ENCODE measurements at regions not wholly inside any gene's neighbourhood (a gene's known extent, or its start where the extent isn't known, plus 50 kb on each side); places are given as distances from the start of the nearest gene placed in this dataset.

- no peak overlapping the region for H3K18ac ChIP-seq (ENCODE audit: low read length)
- no peak overlapping the region for H2AFZ ChIP-seq (ENCODE audit: insufficient read depth, low read length, poor library complexity)
- no peak overlapping the region for H2AK5ac ChIP-seq (ENCODE audit: low read length)
- H3K9me3 ChIP-seq (ENCODE audit: insufficient read depth, low read depth, low read length) = no peaks in the 10 kb centered on the region
- no peaks in the 10 kb centered on the region for H3K79me2 ChIP-seq (ENCODE audit: control insufficient read depth, insufficient read depth, low read length, poor library complexity)
- no peak overlapping the region for H3K14ac ChIP-seq (ENCODE audit: low read length)
- H3K4me1 ChIP-seq (ENCODE audit: control insufficient read depth in 1 of 2, insufficient read depth in 2 of 2, low read length in 2 of 2) = no peaks in the 10 kb centered on the region
- no peak overlapping the region for H3K4me3 ChIP-seq (ENCODE audit: low read depth, low read length)
- no peak overlapping the region for H3K27ac ChIP-seq (ENCODE audit: low read depth, low read length)
- no peak overlapping the region for H4K8ac ChIP-seq (ENCODE audit: low read depth, low read length)
- no peak overlapping the region for H3K4ac ChIP-seq (ENCODE audit: low read depth, low read length)
- no peaks in the 10 kb centered on the region for H3K79me1 ChIP-seq (ENCODE audit: low read length)
- H2BK5ac ChIP-seq (ENCODE audit: low read depth, low read length, poor library complexity) = no peak overlapping the region
- no CpG with 5 or more reads among the region's 1 CpG for WGBS (ENCODE audit: extremely low coverage, insufficient coverage, insufficient read length)
- H3K23ac ChIP-seq (ENCODE audit: low read length) = no peak overlapping the region
- no peak overlapping the region for H3K9ac ChIP-seq (ENCODE audit: low read length)
- H3K36me3 ChIP-seq (ENCODE audit: control insufficient read depth in 1 of 2, insufficient read depth in 2 of 2, low read length in 2 of 2) = no peaks in the 10 kb centered on the region
- no peak overlapping the region for H4K12ac ChIP-seq (ENCODE audit: low read depth, low read length)
- no peaks in the 10 kb centered on the region for H3K27me3 ChIP-seq (ENCODE audit: insufficient read depth, low read length)
- H2BK120ac ChIP-seq (ENCODE audit: insufficient read depth, low read length, poor library complexity) = no peak overlapping the region
- no peak overlapping the region for H3K4me2 ChIP-seq (ENCODE audit: low read length)
- DNase-seq = peak in 1 of 2 donors; percentile 25
- H4K91ac ChIP-seq (ENCODE audit: low read depth, low read length) = no peak overlapping the region
- no peak overlapping the region for H2BK12ac ChIP-seq (ENCODE audit: low read length)
Observed at GRCh38 chrX:121496966-121497365, 449.6 kb downstream of the GLUD2 start.

DNA sequence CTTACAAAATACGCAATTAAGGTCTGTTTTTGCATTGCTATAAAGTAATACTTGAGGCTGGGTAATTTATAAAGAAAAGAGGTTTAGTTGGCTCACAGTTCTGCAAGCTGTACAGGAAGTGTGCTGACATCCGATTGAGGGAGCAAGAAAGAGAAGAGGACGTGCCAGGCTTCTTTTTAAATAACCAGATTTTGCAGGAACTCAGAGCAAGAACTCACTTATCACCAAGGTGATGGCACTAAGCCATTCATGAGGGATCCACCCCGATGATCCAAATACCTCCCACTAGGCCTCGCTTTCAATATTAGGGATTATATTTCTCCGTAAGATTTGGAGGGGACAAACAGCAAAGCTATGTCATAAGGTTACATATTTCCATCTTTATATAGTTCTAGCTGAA, 456.7 kb downstream of the GLUD2 start:
- Histone ChIP-seq H4K12ac (ENCODE audit: low read depth, low read length) (no peak overlapping the region), H3K9me3 (ENCODE audit: insufficient read depth, low read depth, low read length) (no peaks in the 10 kb centered on the region), H3K18ac (ENCODE audit: low read length) (no peak overlapping the region), H3K14ac (ENCODE audit: low read length) (no peak overlapping the region), H3K23ac (ENCODE audit: low read length) (no peak overlapping the region), H2AK5ac (ENCODE audit: low read length) (no peak overlapping the region), H3K79me2 (ENCODE audit: control insufficient read depth, insufficient read depth, low read length, poor library complexity) (no peaks in the 10 kb centered on the region), H3K4me2 (ENCODE audit: low read length) (no peak overlapping the region), H2BK120ac (ENCODE audit: insufficient read depth, low read length, poor library complexity) (no peak overlapping the region), H3K79me1 (ENCODE audit: low read length) (no peaks in the 10 kb centered on the region), H4K8ac (ENCODE audit: low read depth, low read length) (no peak overlapping the region), H3K36me3 (ENCODE audit: control insufficient read depth in 1 of 2, insufficient read depth in 2 of 2, low read length in 2 of 2) (no peaks in the 10 kb centered on the region), H2AFZ (ENCODE audit: insufficient read depth, low read length, poor library complexity) (no peak overlapping the region), H3K27ac (ENCODE audit: low read depth, low read length) (no peak overlapping the region), H3K27me3 (ENCODE audit: insufficient read depth, low read length) (no peaks in the 10 kb centered on the region), H2BK5ac (ENCODE audit: low read depth, low read length, poor library complexity) (no peak overlapping the region), H3K4me3 (ENCODE audit: low read depth, low read length) (no peak overlapping the region), H3K9ac (ENCODE audit: low read length) (no peak overlapping the region), H2BK12ac (ENCODE audit: low read length) (no peak overlapping the region), H3K4me1 (ENCODE audit: control insufficient read depth in 1 of 2, insufficient read depth in 2 of 2, low read length in 2 of 2) (no peaks in the 10 kb centered on the region), H3K4ac (ENCODE audit: low read depth, low read length) (no peak overlapping the region), H4K91ac (ENCODE audit: low read depth, low read length) (no peak overlapping the region)
- DNase-seq = no peak
- no CpG with 5 or more reads among the region's 6 CpGs for WGBS (ENCODE audit: extremely low coverage, insufficient coverage, insufficient read length)

DNA sequence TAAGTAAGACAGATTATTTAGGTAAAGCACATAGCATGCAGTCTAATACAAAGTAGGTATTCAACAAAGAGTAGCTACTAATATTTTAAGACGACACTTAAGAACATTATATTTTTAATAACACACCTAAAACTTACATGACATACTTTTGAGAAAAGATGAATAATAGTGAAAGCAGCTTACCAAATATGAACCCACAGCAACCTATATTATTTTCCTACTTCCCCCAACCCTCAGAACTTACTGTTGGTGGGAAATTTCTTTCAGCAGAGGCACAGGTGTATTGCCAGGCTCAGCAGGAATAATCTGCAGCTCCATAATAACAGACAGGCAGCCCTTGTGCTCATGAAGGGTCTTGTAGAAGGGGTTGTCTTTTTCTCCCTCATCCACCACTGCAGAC, 498.9 kb downstream of the GLUD2 start:
- Histone ChIP-seq H2AFZ (ENCODE audit: insufficient read depth, low read length, poor library complexity) (no peak overlapping the region), H4K12ac (ENCODE audit: low read depth, low read length) (no peak overlapping the region), H3K9ac (ENCODE audit: low read length) (no peak overlapping the region), H3K14ac (ENCODE audit: low read length) (no peak overlapping the region), H3K9me3 (ENCODE audit: insufficient read depth, low read depth, low read length) (no peaks in the 10 kb centered on the region), H3K79me1 (ENCODE audit: low read length) (no peaks in the 10 kb centered on the region), H2AK5ac (ENCODE audit: low read length) (no peak overlapping the region), H3K4me2 (ENCODE audit: low read length) (no peak overlapping the region), H3K27ac (ENCODE audit: low read depth, low read length) (no peak overlapping the region), H3K23ac (ENCODE audit: low read length) (no peak overlapping the region), H3K79me2 (ENCODE audit: control insufficient read depth, insufficient read depth, low read length, poor library complexity) (no peaks in the 10 kb centered on the region), H4K8ac (ENCODE audit: low read depth, low read length) (no peak overlapping the region), H2BK12ac (ENCODE audit: low read length) (no peak overlapping the region), H2BK5ac (ENCODE audit: low read depth, low read length, poor library complexity) (no peak overlapping the region), H4K91ac (ENCODE audit: low read depth, low read length) (no peak overlapping the region), H3K27me3 (ENCODE audit: insufficient read depth, low read length) (no peaks in the 10 kb centered on the region), H2BK120ac (ENCODE audit: insufficient read depth, low read length, poor library complexity) (no peak overlapping the region), H3K18ac (ENCODE audit: low read length) (no peak overlapping the region), H3K4me3 (ENCODE audit: low read depth, low read length) (no peak overlapping the region), H3K36me3 (ENCODE audit: control insufficient read depth in 1 of 2, insufficient read depth in 2 of 2, low read length in 2 of 2) (no peaks in the 10 kb centered on the region), H3K4me1 (ENCODE audit: control insufficient read depth in 1 of 2, insufficient read depth in 2 of 2, low read length in 2 of 2) (no peaks in the 10 kb centered on the region), H3K4ac (ENCODE audit: low read depth, low read length) (no peak overlapping the region)
- WGBS (ENCODE audit: extremely low coverage, insufficient coverage, insufficient read length) = no CpG with 5 or more reads among the region's 1 CpG
- DNase-seq = no peak

DNA sequence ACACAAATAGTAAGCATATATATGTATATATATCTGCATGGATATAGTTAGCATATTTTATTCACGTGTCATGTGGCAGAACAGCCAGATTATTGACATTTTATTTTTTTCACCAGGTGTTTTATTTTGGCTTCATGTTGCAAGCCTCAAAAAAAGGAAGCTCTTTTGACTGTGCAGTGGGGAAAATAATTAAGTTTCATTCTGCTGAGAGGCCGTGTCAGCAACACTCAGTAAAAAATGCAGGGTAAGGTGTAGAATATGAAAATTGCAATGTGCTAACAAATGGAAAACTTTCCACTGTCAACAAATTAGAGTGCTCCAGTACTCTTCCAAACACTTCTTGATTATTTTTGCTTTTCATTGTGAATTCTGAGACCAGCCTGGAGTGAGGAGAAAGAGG, 511.5 kb downstream of the GLUD2 start:
- Histone ChIP-seq H3K4ac (ENCODE audit: low read depth, low read length) (no peak overlapping the region), H3K18ac (ENCODE audit: low read length) (no peak overlapping the region), H3K9me3 (ENCODE audit: insufficient read depth, low read depth, low read length) (no peaks in the 10 kb centered on the region), H3K9ac (ENCODE audit: low read length) (no peak overlapping the region), H3K4me3 (ENCODE audit: low read depth, low read length) (no peak overlapping the region), H3K79me2 (ENCODE audit: control insufficient read depth, insufficient read depth, low read length, poor library complexity) (no peaks in the 10 kb centered on the region), H3K27ac (ENCODE audit: low read depth, low read length) (no peak overlapping the region), H2AFZ (ENCODE audit: insufficient read depth, low read length, poor library complexity) (no peak overlapping the region), H3K27me3 (ENCODE audit: insufficient read depth, low read length) (no peaks in the 10 kb centered on the region), H2AK5ac (ENCODE audit: low read length) (no peak overlapping the region), H3K14ac (ENCODE audit: low read length) (no peak overlapping the region), H3K4me1 (ENCODE audit: control insufficient read depth in 1 of 2, insufficient read depth in 2 of 2, low read length in 2 of 2) (no peaks in the 10 kb centered on the region), H3K79me1 (ENCODE audit: low read length) (no peaks in the 10 kb centered on the region), H4K91ac (ENCODE audit: low read depth, low read length) (no peak overlapping the region), H2BK120ac (ENCODE audit: insufficient read depth, low read length, poor library complexity) (no peak overlapping the region), H4K8ac (ENCODE audit: low read depth, low read length) (no peak overlapping the region), H3K36me3 (ENCODE audit: control insufficient read depth in 1 of 2, insufficient read depth in 2 of 2, low read length in 2 of 2) (no peaks in the 10 kb centered on the region), H2BK12ac (ENCODE audit: low read length) (no peak overlapping the region), H3K4me2 (ENCODE audit: low read length) (no peak overlapping the region), H2BK5ac (ENCODE audit: low read depth, low read length, poor library complexity) (no peak overlapping the region), H4K12ac (ENCODE audit: low read depth, low read length) (no peak overlapping the region), H3K23ac (ENCODE audit: low read length) (no peak overlapping the region)
- no peak for DNase-seq
- no CpG with 5 or more reads among the region's 2 CpGs for WGBS (ENCODE audit: extremely low coverage, insufficient coverage, insufficient read length)

GRCh38 chrX:121562616-121563015, 515.2 kb downstream of the GLUD2 start:
- H3K4me1 ChIP-seq (ENCODE audit: control insufficient read depth in 1 of 2, insufficient read depth in 2 of 2, low read length in 2 of 2) = no peaks in the 10 kb centered on the region
- no peak overlapping the region for H2AFZ ChIP-seq (ENCODE audit: insufficient read depth, low read length, poor library complexity)
- no peaks in the 10 kb centered on the region for H3K79me1 ChIP-seq (ENCODE audit: low read length)
- no peaks in the 10 kb centered on the region for H3K27me3 ChIP-seq (ENCODE audit: insufficient read depth, low read length)
- no peaks in the 10 kb centered on the region for H3K36me3 ChIP-seq (ENCODE audit: control insufficient read depth in 1 of 2, insufficient read depth in 2 of 2, low read length in 2 of 2)
- no peak overlapping the region for H2BK5ac ChIP-seq (ENCODE audit: low read depth, low read length, poor library complexity)
- H2AK5ac ChIP-seq (ENCODE audit: low read length) = no peak overlapping the region
- H3K27ac ChIP-seq (ENCODE audit: low read depth, low read length) = no peak overlapping the region
- no peaks in the 10 kb centered on the region for H3K9me3 ChIP-seq (ENCODE audit: insufficient read depth, low read depth, low read length)
- no peaks in the 10 kb centered on the region for H3K79me2 ChIP-seq (ENCODE audit: control insufficient read depth, insufficient read depth, low read length, poor library complexity)
- no peak overlapping the region for H2BK12ac ChIP-seq (ENCODE audit: low read length)
- no peak overlapping the region for H3K14ac ChIP-seq (ENCODE audit: low read length)
- no peak overlapping the region for H3K4ac ChIP-seq (ENCODE audit: low read depth, low read length)
- H2BK120ac ChIP-seq (ENCODE audit: insufficient read depth, low read length, poor library complexity) = no peak overlapping the region
- H3K23ac ChIP-seq (ENCODE audit: low read length) = no peak overlapping the region
- no peak overlapping the region for H3K9ac ChIP-seq (ENCODE audit: low read length)
- H4K91ac ChIP-seq (ENCODE audit: low read depth, low read length) = no peak overlapping the region
- DNase-seq = no peak
- no peak overlapping the region for H4K12ac ChIP-seq (ENCODE audit: low read depth, low read length)
- H3K4me3 ChIP-seq (ENCODE audit: low read depth, low read length) = no peak overlapping the region
- H4K8ac ChIP-seq (ENCODE audit: low read depth, low read length) = no peak overlapping the region
- no peak overlapping the region for H3K4me2 ChIP-seq (ENCODE audit: low read length)
- no peak overlapping the region for H3K18ac ChIP-seq (ENCODE audit: low read length)
